ENCODE measurements at regions not wholly inside any gene's neighbourhood (a gene's known extent, or its start where the extent isn't known, plus 50 kb on each side); places are given as distances from the start of the nearest gene placed in this dataset.

DNA sequence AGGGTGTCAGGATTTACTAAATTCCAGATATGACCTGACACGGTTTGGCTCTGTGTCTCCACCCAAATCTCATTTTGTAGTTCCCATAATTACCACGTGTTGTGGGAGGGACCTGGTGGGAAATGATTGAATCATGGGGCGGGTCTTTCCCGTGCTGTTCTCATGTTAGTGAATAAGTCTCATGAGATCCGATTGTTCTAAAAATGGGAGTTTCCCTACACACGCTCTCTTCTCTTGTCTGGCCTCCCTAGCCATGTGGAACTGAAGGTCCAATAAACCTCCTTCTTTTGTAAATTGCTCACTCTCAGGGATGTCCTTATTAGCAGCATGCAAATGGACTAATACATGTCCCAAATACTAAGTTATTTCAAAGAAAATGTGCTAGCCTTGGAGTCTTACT, 121.1 kb downstream of the CENPW start:
- TF ChIP-seq, protein P1, sequence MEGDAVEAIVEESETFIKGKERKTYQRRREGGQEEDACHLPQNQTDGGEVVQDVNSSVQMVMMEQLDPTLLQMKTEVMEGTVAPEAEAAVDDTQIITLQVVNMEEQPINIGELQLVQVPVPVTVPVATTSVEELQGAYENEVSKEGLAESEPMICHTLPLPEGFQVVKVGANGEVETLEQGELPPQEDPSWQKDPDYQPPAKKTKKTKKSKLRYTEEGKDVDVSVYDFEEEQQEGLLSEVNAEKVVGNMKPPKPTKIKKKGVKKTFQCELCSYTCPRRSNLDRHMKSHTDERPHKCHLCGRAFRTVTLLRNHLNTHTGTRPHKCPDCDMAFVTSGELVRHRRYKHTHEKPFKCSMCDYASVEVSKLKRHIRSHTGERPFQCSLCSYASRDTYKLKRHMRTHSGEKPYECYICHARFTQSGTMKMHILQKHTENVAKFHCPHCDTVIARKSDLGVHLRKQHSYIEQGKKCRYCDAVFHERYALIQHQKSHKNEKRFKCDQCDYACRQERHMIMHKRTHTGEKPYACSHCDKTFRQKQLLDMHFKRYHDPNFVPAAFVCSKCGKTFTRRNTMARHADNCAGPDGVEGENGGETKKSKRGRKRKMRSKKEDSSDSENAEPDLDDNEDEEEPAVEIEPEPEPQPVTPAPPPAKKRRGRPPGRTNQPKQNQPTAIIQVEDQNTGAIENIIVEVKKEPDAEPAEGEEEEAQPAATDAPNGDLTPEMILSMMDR (conservative IDR thresholded peaks at IDR 0.05 in 1 of 2, IDR thresholded peaks at IDR 0.05 in 1 of 2; ENCODE audit: extremely low read depth in 1 of 2, insufficient read depth in 1 of 2, low read depth in 1 of 2, low read length in 2 of 2), result no peak
- no peak for TF ChIP-seq EZH2 (IDR thresholded peaks at IDR 0.05; ENCODE audit: borderline replicate concordance, low read length)

Measured in mammary epithelial cell (primary cell).